Pons (tissue), 1 donor: ENCODE measurements at regions not wholly inside any gene's neighbourhood (a gene's known extent, or its start where the extent isn't known, plus 50 kb on each side); places are given as distances from the start of the nearest gene placed in this dataset.
A peak's percentile ranks its signal among the peaks of the same experiment; 100 is the strongest.

ENCODE experiments used
- DNase-seq: peaks from one replicate; pipeline ENCODE4 v3.0.0-alpha.2; 2016; ENCODE audit warnings: low spot score

DNA sequence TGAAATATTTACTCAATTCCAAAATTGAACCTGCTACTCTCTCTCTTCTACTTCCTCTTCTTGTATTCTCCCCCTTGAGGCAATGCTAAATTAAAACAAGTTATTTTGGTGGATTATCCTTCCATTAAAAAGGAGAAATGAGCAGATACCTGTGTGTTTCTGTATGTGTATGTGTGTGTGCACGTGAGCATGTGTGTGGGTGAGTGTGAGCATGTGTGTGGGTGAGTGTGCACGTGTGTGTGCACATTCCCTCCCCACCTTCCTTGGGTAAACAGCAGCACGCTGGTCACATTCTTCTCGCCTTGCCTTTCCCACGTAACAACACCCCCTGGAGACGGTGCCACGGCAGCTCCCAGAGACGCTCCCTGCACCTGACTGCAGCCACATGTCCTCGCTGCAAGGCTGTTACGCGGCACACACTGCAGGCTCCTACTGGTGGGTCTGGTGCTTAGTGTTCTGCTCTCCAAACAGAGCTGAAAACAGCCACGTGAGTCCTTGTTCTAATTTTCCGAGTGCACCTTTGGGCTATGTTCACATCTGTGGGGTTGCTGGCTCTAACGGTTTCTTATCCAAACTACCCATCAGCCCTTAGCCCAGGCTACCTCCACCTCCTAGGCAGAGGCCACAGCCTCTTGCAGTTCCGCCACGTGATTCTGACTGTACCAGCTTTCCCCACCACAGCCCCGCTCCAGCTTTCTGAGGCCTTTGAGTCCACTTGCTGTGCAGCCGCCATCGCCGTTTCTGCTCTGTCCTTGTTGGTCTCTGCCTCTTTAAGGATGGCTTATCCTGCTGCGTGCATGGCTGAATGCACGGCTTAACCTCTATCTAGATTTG is 123.4 kb downstream of the CTTN start:
- DNase-seq, result no peak

DNA sequence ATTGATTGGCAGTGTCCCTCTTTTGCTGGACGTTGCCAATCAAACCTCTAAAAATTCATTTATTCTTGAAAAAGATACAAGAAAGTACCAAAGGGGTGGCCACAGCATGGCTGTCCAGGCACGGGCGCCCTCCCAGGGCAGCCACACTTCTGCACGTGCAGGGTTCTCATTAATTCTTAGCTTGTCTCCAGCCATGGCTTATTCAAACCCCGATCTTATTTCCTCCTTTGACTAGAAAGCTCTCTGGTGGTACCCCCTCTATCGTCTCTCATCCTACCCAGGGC is 123.9 kb downstream of the CTTN start:
- no peak for DNase-seq

DNA sequence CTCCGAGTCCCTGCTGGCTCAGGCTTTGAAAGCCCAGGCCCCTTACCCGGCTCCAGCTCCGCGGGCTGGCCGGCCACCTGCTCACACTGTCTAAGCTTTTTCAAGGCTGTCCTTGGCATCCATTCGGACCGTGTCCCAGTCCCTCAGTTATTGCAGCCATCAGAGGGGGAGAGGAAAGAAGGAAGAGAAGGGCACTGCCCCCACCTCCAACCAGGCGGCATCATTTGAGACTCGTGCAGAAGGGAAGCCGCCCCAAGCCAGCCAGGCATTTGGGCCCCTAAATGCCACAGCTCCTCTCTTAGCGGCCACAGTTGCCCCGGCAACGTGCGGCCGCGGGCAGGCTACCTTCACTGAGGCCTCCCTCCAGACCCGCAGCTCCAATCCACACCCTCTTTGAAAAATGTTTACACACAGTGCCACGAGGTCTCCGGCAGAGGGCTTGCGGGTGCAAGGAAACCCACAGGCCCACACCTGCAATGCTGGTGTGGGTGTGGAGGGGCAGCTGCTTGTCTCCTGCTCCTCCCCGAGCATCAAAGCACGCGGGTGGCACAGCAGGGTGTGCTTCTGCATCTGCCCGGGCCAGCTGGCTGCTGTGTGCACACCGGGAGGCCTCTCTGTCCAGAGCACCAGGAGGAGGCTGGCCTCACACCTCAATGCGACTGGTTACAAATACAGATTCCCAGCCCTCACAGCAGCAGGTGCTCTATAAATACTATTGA is 124.4 kb downstream of the CTTN start:
- DNase-seq, result no peak

DNA sequence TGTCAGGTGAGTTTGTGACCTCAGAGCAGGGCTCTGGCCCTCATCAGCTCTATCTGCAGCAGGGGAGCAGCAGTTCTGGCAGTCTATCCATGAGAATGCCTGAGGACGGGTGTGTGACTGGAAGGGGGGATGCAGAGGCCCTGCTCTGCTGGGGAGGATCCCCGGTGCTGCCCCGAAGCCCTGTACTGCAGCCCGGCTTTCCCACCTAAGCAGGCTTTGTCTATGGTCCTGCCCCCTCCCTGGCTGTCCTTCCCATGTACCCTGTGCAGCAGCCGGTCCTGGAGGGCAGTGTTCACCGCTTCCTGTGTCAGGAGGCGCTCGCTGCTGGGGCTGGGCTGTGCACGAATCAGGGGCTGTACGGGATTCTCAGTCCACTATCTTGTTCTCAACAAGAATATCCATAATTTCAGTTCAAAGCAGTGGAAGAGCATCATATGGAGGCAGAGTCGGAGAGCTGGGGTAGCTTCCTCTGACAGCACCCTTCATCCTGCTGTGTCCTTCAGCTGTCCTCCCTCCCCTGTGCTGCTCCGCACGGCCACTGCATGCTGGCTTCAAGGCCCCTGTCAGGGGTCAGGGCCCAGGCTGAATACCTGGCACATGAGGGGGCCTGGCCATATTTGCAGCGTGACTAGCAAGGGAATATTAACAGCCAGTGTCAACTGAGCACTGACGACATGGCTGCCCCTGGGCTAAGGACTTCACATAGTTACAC is 125.2 kb downstream of the CTTN start:
- no peak for DNase-seq

DNA sequence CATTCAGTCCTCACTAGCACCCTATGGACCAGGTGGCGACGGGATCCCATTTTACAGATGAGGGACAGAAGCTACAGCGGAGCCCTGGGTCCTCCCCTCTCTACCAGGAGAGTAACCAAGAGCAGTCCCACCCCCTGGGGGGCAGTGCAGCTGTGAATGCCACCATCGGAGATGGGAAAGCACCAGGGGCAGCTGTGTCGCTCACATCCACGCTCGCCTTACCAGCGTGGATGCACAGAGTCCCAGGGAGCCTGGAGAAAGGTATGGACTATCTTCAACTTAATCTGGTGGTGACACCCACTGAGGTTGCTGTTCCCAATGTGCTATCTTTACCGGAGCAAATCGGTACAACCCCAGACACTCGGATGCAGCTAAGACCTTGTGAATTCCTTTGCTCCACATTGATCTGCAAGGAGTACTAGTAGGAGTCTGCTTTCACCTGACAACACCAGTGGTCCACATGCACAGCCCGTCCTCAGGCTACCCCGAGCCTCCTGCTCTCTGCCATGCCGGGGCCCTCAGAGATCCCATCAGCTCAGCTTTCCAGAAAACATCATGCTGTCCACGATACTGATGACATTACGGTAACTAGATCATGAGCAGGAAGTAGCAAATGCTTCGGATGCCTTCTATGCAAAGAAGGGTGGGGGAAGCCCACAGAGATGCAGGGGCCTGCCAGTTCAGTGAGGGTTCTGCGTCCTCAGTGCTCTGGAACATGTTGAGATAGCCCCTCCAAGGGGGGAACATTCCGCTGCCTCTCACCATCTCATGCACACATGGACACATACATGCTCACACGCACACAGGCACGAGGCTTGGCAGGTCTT is 126.0 kb downstream of the CTTN start:
- DNase-seq, result no peak

DNA sequence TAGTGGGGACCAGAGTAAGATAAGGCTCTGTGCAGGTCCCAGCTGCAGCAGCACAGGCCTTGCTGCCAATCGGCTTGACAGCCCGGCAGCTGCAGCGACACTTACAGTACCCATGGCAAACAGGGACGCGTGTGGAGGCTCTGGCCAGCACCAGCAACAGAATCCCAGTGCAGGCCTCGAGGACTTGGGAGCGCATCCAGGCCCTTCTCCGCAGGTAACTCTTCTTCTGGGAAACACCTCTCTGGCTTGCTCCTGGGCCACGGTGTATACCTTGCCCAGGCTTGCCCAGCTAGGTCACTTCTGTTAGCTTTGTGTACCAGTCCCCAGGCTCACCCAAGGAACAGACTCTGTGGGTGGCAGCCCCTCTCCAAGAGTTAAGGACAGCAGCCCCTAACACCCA is 126.7 kb downstream of the CTTN start:
- no peak for DNase-seq

DNA sequence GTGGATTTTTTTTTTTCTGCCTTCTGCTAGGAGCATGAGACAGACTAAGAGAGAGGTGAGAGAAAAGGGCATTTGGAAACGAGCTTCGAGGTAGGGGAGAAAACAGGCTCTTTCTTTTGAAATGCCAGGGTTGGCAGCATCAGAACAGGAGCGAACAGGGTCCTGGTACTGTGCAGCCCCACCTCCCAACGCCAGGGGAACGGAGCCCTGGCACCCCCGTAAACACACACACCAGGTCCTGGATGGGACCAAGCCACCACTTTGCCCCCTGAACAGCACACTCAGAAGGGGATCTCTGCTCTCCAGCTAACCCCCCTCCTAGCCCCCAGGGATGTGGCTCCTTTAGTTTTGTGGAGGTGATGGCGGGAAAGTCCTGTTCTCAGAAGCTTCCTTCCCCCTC is 127.1 kb downstream of the CTTN start:
- DNase-seq, result no peak

DNA sequence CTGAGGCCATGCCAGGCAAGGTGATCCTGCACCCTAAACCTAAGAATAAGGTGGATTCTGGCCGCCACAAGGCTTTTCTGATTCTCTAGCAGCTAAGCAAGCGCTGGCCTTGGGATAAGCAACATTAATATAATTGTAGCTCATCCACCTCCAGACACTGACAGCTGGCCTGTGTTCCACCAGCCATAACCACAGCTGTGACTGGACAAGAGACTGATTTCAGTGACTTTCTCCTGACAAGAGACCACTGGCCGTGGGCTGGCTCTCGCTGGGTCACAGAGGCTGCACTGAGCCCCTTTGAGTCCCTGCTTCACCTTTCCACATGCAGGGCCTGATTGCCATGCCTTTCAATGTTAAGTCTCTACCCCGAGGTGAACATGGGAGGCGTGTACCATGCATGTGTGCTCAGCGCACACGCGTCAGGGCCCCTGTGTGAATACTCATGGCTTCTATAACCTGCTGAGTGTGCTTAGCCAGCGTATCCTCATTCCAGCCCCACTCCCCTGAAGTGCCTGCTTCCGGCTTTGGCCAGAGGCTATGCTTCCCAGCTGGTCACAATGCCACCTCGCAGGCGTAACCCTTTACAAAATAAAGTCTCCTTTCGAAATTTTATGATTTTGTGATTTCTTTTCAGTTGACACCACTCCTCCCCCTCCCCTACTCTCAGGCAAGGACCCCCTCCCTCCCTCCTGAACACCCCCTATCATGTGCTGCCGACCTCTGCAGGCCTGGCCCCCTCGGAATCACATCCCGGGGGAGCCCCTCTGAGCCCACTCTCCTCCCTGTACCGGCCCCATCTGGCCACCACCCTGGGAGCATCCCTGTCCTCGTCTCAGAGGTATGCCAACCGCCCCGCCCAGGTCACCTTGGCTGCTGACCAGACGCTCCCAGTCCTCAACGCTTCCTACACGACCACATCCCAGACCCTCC is 128.1 kb downstream of the CTTN start:
- no peak for DNase-seq

DNA sequence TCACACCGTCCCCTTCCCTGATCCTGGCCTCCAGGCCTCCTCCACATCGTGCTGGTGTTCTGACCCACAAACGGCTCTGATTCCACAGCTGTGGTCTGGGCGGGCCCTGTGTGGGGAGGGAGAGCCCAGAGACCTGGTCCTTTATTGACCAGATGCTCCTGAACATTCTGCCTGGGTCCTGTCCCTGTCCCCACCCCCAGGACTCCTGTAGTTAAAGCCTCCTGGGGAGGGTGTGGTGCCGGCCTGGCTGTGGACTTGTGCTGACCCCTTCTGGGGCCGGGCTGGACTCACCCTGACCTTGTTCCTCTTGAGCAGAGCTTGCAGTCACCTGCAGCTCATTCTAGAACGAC is 128.7 kb downstream of the CTTN start:
- no peak for DNase-seq

DNA sequence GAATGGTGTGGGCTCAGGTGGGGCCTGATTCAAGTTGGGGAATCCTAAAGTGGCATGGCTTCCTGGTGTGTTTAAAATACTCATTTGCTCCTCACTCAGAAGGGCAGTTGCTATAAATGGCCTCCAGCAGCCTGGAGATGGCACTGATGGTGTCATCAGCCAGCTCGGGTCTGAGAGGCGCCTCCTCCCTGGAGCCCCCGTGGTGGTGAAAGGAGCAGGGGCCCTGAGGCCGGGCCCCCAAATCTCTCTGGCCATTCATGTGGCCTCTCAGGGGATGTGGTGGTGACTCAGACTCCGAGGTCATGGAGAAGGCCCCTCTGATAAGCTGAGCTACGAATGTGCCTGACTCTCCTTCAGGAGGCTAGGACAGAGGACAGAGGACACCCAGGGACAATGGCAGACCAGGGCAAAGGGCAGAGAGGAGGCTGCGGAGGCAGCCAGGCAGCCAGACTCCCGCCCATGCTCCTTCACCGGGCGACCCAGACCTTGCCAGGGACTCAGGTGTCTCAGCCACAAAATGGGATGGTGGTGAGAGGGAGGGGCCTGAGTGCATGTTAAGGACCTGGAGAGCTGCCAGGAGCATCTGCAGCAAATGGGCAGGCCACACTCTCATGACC is 129.2 kb downstream of the CTTN start:
- no peak for DNase-seq

DNA sequence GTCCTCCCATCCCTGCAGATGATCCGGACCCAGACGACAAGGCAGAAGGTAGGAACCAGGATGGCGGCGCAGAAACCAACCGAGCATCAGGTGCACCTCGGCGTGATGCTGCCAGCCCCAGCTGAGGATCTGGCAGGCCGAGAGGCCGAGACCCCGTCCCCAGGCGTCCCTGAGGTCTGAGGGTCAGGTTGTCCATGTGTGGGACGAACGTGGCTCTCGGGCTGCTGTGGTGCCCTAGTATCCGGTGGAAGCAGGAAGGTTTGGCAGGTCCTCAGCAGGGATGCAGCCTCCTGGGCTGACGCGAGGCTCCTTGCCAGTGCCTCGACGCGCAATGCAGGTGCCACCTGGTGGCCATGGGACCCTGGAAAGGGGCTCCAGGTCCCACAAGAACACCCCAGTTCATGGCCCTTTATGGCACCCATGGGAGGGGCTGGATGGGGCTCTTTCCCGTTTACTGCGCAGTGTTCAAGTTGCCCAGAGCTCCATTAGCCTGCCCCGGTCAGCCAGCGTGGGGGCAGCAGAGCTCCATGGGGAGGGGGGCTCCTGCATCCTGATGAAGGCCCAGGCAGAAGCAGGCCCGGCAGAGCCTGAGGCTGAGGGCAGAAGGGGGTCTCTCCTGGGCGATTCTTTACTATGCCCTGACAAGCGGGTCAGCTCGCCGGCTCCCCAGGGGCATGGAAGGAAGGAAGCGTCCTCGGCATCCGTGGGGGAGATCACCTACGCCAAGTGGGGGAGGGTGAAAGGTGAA is 129.9 kb downstream of the CTTN start:
- no peak for DNase-seq

DNA sequence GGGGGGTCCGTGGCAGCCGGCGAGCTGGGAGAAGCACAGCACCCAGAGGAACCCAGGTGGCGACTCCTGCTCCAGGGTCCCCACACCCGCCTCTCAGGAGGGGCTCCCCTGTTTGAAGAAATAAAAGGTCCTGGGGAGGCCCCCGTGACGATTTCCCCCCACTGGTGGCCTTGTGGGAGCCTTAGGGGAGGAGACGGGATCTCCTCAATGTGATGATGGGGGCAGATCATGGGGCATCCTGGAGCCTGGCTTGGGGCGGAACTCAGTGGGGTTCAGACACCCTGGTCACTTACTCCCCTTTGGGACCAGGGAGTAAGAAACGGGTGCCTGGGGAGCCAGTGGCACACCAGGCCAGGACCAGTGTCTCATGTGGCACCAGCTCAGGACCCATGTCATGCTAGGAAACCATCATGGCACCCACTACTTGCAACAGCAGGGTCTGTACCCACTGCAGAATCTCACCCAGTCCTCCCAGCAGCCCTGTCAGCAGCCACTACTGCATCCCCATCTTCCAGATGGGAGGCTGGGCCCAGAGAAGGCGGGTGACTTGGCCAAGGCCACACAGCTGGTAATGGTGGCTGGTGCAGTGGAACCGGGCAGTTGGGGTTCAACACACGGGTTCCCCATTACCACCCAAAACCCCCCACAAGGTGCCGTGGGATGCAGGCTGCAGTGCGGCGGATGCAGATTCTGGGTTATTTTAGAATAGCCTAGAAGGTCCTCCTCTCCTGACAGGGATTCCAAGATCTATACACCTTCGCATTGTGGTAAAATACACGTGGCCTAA is 130.7 kb downstream of the CTTN start:
- no peak for DNase-seq

DNA sequence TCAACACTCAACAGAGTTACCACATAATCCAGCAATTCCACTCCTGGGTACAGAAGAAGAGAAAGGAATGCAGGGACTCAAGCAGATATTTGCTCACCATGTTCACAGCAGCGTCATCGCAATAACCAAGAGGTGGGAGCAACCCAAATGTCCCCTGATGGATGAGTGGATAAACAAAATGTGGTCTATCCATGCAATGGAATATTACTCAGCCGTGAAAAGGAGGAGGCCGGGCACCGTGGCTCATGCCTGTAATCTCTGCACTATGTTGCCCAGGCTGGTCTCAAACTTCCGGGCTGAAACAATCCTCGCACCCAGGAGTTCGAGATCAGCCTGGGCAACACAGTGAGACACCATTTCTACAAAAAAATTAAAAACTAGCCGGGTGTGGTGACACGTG is 131.7 kb downstream of the CTTN start:
- DNase-seq, result no peak

DNA sequence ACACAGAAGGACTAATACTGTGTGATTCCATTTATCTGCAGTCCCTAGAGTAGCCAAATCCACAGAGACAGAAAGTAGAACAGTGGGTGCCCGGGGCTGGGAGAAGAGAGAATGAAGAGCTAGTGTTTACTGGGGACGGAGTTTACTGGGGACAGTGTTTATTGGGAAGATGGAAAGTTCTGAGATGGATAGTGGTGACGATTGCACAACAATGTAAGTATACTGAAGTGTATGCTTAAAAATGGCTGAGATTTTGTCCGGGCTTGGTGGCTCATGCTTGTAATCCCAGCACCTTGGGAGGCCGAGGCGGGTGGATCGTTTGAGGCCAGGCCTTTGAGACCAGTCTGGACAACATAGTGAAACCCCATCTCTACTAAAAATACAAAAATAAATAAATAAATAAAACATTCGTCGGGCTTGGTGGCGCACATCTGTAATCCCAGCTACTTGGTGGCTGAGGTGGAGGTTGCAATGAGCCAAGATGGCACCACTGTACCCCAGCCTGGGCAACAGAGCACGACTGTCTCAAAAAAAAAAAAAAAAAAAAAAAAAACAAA is 132.4 kb downstream of the CTTN start:
- DNase-seq, result no peak

DNA sequence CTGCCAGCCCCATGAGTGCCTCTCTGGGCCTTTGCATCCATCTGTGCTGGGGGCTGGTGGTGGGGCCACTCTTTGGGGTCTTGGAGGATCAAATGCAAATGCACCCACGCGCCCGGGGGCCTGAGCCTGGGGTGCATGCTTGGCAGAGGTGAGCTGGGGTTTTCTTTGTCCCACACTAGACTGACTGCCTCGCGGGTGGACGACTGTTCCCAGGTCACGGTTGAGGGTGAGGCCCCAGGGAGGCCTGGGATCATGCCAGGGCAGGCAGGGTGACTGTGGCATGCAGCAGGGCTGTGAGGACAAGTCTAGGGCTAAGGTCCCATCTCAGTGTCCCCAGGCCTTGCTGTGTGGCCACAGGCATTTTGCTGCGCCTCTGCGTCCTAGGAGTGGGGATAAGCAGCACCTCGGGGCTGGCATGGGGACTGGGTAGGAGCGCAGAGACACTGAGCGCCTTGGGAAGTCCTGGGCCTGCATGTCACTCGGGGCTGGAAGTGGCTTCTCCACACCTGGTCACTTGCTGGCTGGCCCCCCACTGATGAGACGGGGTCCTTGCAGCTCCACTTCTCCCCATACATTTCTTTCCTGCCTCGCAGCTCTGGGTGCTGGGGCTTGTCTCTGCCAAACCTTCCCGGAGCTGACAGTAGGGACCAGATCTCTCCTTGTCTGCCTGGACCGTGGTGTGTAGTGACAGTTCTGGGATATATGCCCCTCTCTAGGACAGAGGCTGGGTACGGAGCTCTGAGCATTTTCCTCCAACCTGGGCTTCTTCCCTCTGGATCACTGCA is 133.1 kb downstream of the CTTN start:
- DNase-seq, result no peak

DNA sequence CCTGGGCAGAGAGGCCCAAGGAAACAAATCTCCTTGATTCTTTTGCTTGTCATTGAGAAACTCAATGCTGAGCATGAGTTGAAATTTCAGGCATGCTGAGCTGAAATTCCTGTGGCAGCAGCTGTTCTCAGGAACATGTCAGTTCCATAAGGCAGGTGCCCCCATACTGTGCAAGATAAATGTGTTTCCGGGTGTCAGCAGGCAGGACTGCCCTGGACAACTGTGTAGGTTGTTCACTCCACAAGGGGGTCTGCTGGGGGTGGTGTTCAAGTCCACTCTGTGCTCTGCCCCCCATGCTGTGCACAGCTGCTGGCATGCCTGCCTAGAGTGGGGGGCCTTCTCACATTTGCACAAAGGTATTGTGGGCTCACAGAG is 133.7 kb downstream of the CTTN start:
- DNase-seq, result no peak

DNA sequence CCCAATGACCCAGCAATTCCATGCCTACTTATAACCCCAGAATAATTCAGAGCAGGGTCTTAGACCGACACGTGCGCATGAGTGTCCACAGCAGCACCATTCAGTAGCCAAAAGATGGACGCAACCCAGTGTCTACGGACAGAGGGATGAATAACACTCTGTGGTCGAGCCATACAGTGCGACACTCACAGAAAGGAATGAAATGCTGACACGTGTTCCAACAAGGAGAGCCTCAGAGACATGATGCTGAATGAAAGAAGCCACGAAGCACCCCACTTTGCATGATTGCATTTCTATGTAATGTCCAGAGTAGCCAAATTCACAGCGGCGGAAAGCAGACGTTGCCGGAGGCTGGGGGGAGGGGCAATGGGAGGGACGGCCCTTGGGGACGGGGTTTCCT is 134.4 kb downstream of the CTTN start:
- DNase-seq, result peak; percentile 24
